Endothelial cell of umbilical vein (primary cell): ENCODE measurements at regions not wholly inside any gene's neighbourhood (a gene's known extent, or its start where the extent isn't known, plus 50 kb on each side); places are given as distances from the start of the nearest gene placed in this dataset.
A peak's percentile ranks its signal among the peaks of the same experiment; 100 is the strongest.

Experiments
- BruUV-seq: library from RNA; stranded (reverse); fragments of 400-500 nt; replicated peaks from 2 replicates; lab custom pipeline; 2021; lab: Mats Ljungman, UMichigan
- CTCF ChIA-PET: fragments of 300-600, 350-600 bp; sonication (Branson Sonifier 250); formaldehyde crosslinking; loops from one replicate; lab custom pipeline; 2021; ENCODE audit warnings: antibody characterized with exemption, inconsistent platforms; lab: Charles Lee
- POLR2A ChIA-PET: fragments of 300-600, 350-600 bp; sonication (Branson Sonifier 250); formaldehyde crosslinking; loops from one replicate; lab custom pipeline; 2021; ENCODE audit warnings: antibody characterized with exemption, inconsistent platforms; lab: Charles Lee
- DNase-seq: peaks from one replicate; pipeline ENCODE4 v3.0.0-alpha.2; 2011; ENCODE audit warnings: low read depth, low spot score
- FAIRE-seq: peaks from 2 replicates; lab custom pipeline; 2011; peaks lifted over from hg19 to GRCh38; lab: Jason Lieb, UNC
- H2AFZ ChIP-seq: 2 replicates; pipeline ENCODE4 v1.6.0; 2012; ENCODE audit warnings: low read depth, low read length, control low read depth, inconsistent platforms
- H3K27ac ChIP-seq: 2 replicates; pipeline ENCODE4 v1.5.1; 2011; ENCODE audit warnings: low read depth, mild to moderate bottlenecking, control low read depth, low read length, moderate library complexity; ENCODE audit not compliant: insufficient read depth
- H3K27me3 ChIP-seq, 2 experiments: 2 replicates each; pipeline versions ENCODE4 v1.6.0 to v1.6.1; 2011; ENCODE audit warnings: low read length in 2 of 2, mixed read lengths in 1 of 2; ENCODE audit not compliant: control insufficient read depth in 2 of 2, insufficient read depth in 2 of 2
- H3K36me3 ChIP-seq, 2 experiments: 2 replicates in 1 of 2; 3 replicates in 1 of 2; pipeline ENCODE4 v1.5.1; 2011; ENCODE audit warnings: low read length in 2 of 2, mild to moderate bottlenecking in 1 of 2, moderate library complexity in 1 of 2; ENCODE audit not compliant: control insufficient read depth in 2 of 2, insufficient read depth in 2 of 2; ENCODE audit errors: extremely low read depth in 1 of 2
- H3K4me1 ChIP-seq: 3 replicates; pipeline ENCODE4 v1.5.1; 2011; ENCODE audit warnings: mild to moderate bottlenecking, low read length; ENCODE audit not compliant: control insufficient read depth, insufficient read depth; ENCODE audit errors: extremely low read depth
- H3K4me2 ChIP-seq: 2 replicates; pipeline ENCODE4 v1.6.1; 2011; ENCODE audit warnings: low read length, control low read depth, mixed read lengths; ENCODE audit not compliant: insufficient read depth
- H3K4me3 ChIP-seq, 3 experiments: fragments of 200-600 bp in 1 of 3; sonication (generic), shearing (Covaris generic) in 1 of 3; replicated peaks in 1 of 3; 2 replicates each; pipeline ENCODE4 v1.5.1; 2011 to 2016; ENCODE audit warnings: control low read depth in 3 of 3, low read length in 3 of 3, mild to moderate bottlenecking in 2 of 3, inconsistent platforms in 1 of 3, low read depth in 1 of 3, moderate library complexity in 1 of 3; ENCODE audit not compliant: insufficient read depth in 1 of 3
- H3K79me2 ChIP-seq: 2 replicates; pipeline ENCODE4 v1.6.0; 2012; ENCODE audit warnings: low read length, inconsistent platforms; ENCODE audit not compliant: control insufficient read depth, insufficient read depth
- H3K9ac ChIP-seq: replicated peaks from 2 replicates; pipeline ENCODE3; 2011; ENCODE audit warnings: low read length, control low read depth; ENCODE audit not compliant: insufficient read depth; ENCODE audit errors: extremely low read depth
- H3K9me1 ChIP-seq: replicated peaks from 3 replicates; pipeline ENCODE4 v1.6.0; 2011; ENCODE audit warnings: mild to moderate bottlenecking, low read length; ENCODE audit not compliant: control insufficient read depth, insufficient read depth; ENCODE audit errors: extremely low read depth
- H3K9me3 ChIP-seq: replicated peaks from 2 replicates; pipeline ENCODE4 v1.5.1; 2012; ENCODE audit warnings: low read length, inconsistent platforms; ENCODE audit not compliant: control insufficient read depth, insufficient read depth
- H4K20me1 ChIP-seq: replicated peaks from 2 replicates; pipeline ENCODE3; 2011; ENCODE audit warnings: mild to moderate bottlenecking, low read length; ENCODE audit not compliant: control insufficient read depth, insufficient read depth; ENCODE audit errors: extremely low read depth
- EZH2 ChIP-seq: IDR thresholded peaks from 2 replicates; pipeline ENCODE4 v1.6.1; 2012; ENCODE audit warnings: borderline replicate concordance, low read depth, mild to moderate bottlenecking, moderate library complexity, low read length, inconsistent platforms; ENCODE audit not compliant: severe bottlenecking
- FOS ChIP-seq: IDR thresholded peaks from 2 replicates; pipeline ENCODE4 v1.6.1; 2011; ENCODE audit warnings: mild to moderate bottlenecking, low read length, moderate library complexity, borderline replicate concordance; ENCODE audit not compliant: insufficient read depth
- GATA2 ChIP-seq: IDR thresholded peaks from 2 replicates; pipeline ENCODE4 v1.7.0; 2011; ENCODE audit warnings: low read depth, mild to moderate bottlenecking, moderate library complexity, mixed read lengths, low read length; ENCODE audit not compliant: insufficient read length, insufficient read depth
- JUN ChIP-seq: IDR thresholded peaks from 2 replicates; pipeline ENCODE4 v1.6.1; 2011; ENCODE audit warnings: borderline replicate concordance, low read depth; ENCODE audit not compliant: insufficient read length, insufficient read depth
- MYC ChIP-seq: IDR thresholded peaks from one replicate; pipeline ENCODE4 v1.6.1; 2011; ENCODE audit warnings: mild to moderate bottlenecking, low read depth, low read length
- POLR2A ChIP-seq: IDR thresholded peaks from 2 replicates; pipeline ENCODE4 v1.6.1; 2012; ENCODE audit warnings: low read depth, mild to moderate bottlenecking, control low read depth, low read length
- POLR2AphosphoS5 ChIP-seq: IDR thresholded peaks from 2 replicates; pipeline ENCODE4 v1.6.1; 2012; ENCODE audit warnings: low read depth, mild to moderate bottlenecking, control low read depth, low read length, moderate library complexity; ENCODE audit not compliant: insufficient read depth
- dilution Hi-C: fragments of 300-500 bp; cut with MboI; formaldehyde crosslinking; loops from one replicate; pipeline ENCODE4 v1.15.0; 2019; ENCODE audit warnings: low sequenced_read_pairs; ENCODE audit not compliant: extremely low pct_ligation_motif_present
- intact Hi-C: fragments of 100-400 bp; cut with micrococcal nuclease; formaldehyde crosslinking; loops from one replicate; pipeline ENCODE4 v1.10.0; 2022
- TF ChIP-seq, protein P1 (sequence below): IDR thresholded peaks from 2 replicates; pipeline ENCODE4 v1.6.1; 2011; ENCODE audit not compliant: insufficient read depth, insufficient read length
- TF ChIP-seq, protein P2 (sequence below), 2 donors: IDR thresholded peaks; 1 replicate in 1 of 2; 2 replicates in 1 of 2; pipeline ENCODE4 v1.5.1; 2011; ENCODE audit warnings: low read length in 2 of 2, mild to moderate bottlenecking in 2 of 2, moderate library complexity in 2 of 2, control low read depth in 1 of 2, inconsistent platforms in 1 of 2, low read depth in 1 of 2; ENCODE audit not compliant: insufficient read depth in 1 of 2; ENCODE audit errors: extremely low read depth in 1 of 2

GRCh38 chr15:66941108-66941711, 124.2 kb upstream of the SMAD3 start:
- Histone ChIP-seq H3K9me3 (no peaks in the 10 kb centered on the region), H3K27me3 (peaks cover 0 to 3% of the 10 kb centered on the region in 2 experiments), H3K4me1 (peaks cover 4% of the 10 kb centered on the region), H4K20me1 (no peaks in the 10 kb centered on the region), H3K9me1 (no peaks in the 10 kb centered on the region), H3K79me2 (no peaks in the 10 kb centered on the region), H3K36me3 (no peaks in the 10 kb centered on the region), H3K4me2 (no peak overlapping the region), H3K4me3 (no peak overlapping the region), H2AFZ (peak overlapping the region; percentile 43), H3K27ac (no peak overlapping the region), H3K9ac (no peak overlapping the region)
- intact Hi-C loops = no loop called here
- TF ChIP-seq, protein P1, sequence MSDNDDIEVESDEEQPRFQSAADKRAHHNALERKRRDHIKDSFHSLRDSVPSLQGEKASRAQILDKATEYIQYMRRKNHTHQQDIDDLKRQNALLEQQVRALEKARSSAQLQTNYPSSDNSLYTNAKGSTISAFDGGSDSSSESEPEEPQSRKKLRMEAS = no peak
- TF ChIP-seq EZH2 (no peak), MYC (no peak), JUN (no peak), POLR2AphosphoS5 (no peak), FOS (no peak), GATA2 (no peak), POLR2A (no peak)
- TF ChIP-seq, protein P2, sequence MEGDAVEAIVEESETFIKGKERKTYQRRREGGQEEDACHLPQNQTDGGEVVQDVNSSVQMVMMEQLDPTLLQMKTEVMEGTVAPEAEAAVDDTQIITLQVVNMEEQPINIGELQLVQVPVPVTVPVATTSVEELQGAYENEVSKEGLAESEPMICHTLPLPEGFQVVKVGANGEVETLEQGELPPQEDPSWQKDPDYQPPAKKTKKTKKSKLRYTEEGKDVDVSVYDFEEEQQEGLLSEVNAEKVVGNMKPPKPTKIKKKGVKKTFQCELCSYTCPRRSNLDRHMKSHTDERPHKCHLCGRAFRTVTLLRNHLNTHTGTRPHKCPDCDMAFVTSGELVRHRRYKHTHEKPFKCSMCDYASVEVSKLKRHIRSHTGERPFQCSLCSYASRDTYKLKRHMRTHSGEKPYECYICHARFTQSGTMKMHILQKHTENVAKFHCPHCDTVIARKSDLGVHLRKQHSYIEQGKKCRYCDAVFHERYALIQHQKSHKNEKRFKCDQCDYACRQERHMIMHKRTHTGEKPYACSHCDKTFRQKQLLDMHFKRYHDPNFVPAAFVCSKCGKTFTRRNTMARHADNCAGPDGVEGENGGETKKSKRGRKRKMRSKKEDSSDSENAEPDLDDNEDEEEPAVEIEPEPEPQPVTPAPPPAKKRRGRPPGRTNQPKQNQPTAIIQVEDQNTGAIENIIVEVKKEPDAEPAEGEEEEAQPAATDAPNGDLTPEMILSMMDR (IDR thresholded peaks at IDR 0.05; ENCODE audit: extremely low read depth in 1 of 2, insufficient read depth in 1 of 2, low read depth in 1 of 2, low read length in 2 of 2) = no peak
- ChIA-PET CTCF (interaction anchor here (1.2 to 1.7 kb wide), 3 partner anchors 10 to 363 kb away, joined by 4 to 7 read pairs (median 6); no protein-coding TSS in a partner anchor), POLR2A (no interaction called here)
- dilution Hi-C loops = loop anchor here (25.0 kb wide), 1 partner anchor 496 kb away; no protein-coding TSS in a partner anchor
- DNase-seq (no peak), FAIRE-seq (no peak)
- BruUV-seq = no TSS peak
